SK-N-SH treated with all-trans-retinoic acid at 6 μM for 48 hours (cell line): ENCODE measurements at regions not wholly inside any gene's neighbourhood (a gene's known extent, or its start where the extent isn't known, plus 50 kb on each side); places are given as distances from the start of the nearest gene placed in this dataset.

Source experiments
- ATAC-seq: fragments of 200-7000 bp; cut with Tn5 transposase; 3 replicates; pipeline ENCODE4 v1.9.1; 2020; ENCODE audit warnings: mild to moderate bottlenecking, moderate library complexity
- BACH2 ChIP-seq: fragments of 250-450 bp; sonication (Bioruptor Pico); IDR thresholded peaks from 2 replicates; pipeline ENCODE4 v1.9.0; 2021; ENCODE audit warnings: mild to moderate bottlenecking, borderline replicate concordance
- CSDC2 ChIP-seq: fragments of 250-450 bp; sonication (Bioruptor Pico); IDR thresholded peaks from 2 replicates; pipeline ENCODE4 v1.5.0; 2020; ENCODE audit warnings: mild to moderate bottlenecking, moderate library complexity
- ESRRG ChIP-seq: fragments of 250-450 bp; sonication (Bioruptor Pico); IDR thresholded peaks from 2 replicates; pipeline ENCODE4 v1.6.1; 2021; ENCODE audit warnings: mild to moderate bottlenecking
- GLIS3 ChIP-seq: fragments of 250-450 bp; sonication (Bioruptor Pico); IDR thresholded peaks from 2 replicates; pipeline ENCODE4 v1.5.0; 2020; ENCODE audit warnings: mild to moderate bottlenecking, moderate library complexity
- ISL1 ChIP-seq: fragments of 250-450 bp; sonication (Bioruptor Pico); IDR thresholded peaks from 2 replicates; pipeline ENCODE4 v2.1.2; 2022; ENCODE audit warnings: mild to moderate bottlenecking, moderate library complexity
- OSR1 ChIP-seq: fragments of 250-450 bp; sonication (Bioruptor Pico); IDR thresholded peaks from 2 replicates; pipeline ENCODE4 v1.8.0; 2022; ENCODE audit warnings: moderate library complexity, mild to moderate bottlenecking, inconsistent platforms
- PATZ1 ChIP-seq: fragments of 250-450 bp; sonication (Bioruptor Pico); IDR thresholded peaks from 2 replicates; pipeline ENCODE4 v1.8.0; 2020; ENCODE audit warnings: mild to moderate bottlenecking, moderate library complexity, borderline replicate concordance
- POU6F1 ChIP-seq: fragments of 250-450 bp; sonication (Bioruptor Pico); IDR thresholded peaks from 2 replicates; pipeline ENCODE4 v1.8.0; 2021; ENCODE audit warnings: low read depth, mild to moderate bottlenecking, moderate library complexity, borderline replicate concordance
- PPARA ChIP-seq: fragments of 250-450 bp; sonication (Bioruptor Pico); IDR thresholded peaks from 2 replicates; pipeline ENCODE4 v1.5.0; 2020; ENCODE audit warnings: mild to moderate bottlenecking, borderline replicate concordance
- RARB ChIP-seq: fragments of 250-450 bp; sonication (Bioruptor Pico); IDR thresholded peaks from 2 replicates; pipeline ENCODE4 v1.8.0; 2021; ENCODE audit warnings: mild to moderate bottlenecking, moderate library complexity
- SNAI2 ChIP-seq: fragments of 250-450 bp; sonication (Bioruptor Pico); IDR thresholded peaks from 2 replicates; pipeline ENCODE4 v1.5.0; 2020; ENCODE audit warnings: mild to moderate bottlenecking, moderate library complexity
- TCF4 ChIP-seq: fragments of 250-450 bp; sonication (Bioruptor Pico); IDR thresholded peaks from 2 replicates; pipeline ENCODE4 v1.8.0; 2021; ENCODE audit warnings: mild to moderate bottlenecking, moderate library complexity, borderline replicate concordance
- TOX ChIP-seq: fragments of 250-450 bp; sonication (Bioruptor Pico); IDR thresholded peaks from 2 replicates; pipeline ENCODE4 v1.8.0; 2021; ENCODE audit warnings: mild to moderate bottlenecking, moderate library complexity, borderline replicate concordance
- ZC3H10 ChIP-seq: fragments of 250-450 bp; sonication (Bioruptor Pico); IDR thresholded peaks from 2 replicates; pipeline ENCODE4 v1.5.1; 2021; ENCODE audit warnings: mild to moderate bottlenecking, moderate library complexity
- ZFP3 ChIP-seq: fragments of 250-450 bp; sonication (Bioruptor Pico); IDR thresholded peaks from 2 replicates; pipeline ENCODE4 v1.5.0; 2020; ENCODE audit warnings: mild to moderate bottlenecking, moderate library complexity
- ZFP30 ChIP-seq: fragments of 450-650 bp; formaldehyde crosslinking; IDR thresholded peaks from 2 replicates; pipeline ENCODE4 v1.5.0; 2022; ENCODE audit warnings: mild to moderate bottlenecking, moderate library complexity
- ZNF565 ChIP-seq: fragments of 450-650 bp; formaldehyde crosslinking; conservative IDR thresholded peaks from 2 replicates; pipeline ENCODE4 v1.5.0; 2020; ENCODE audit warnings: low read depth, mild to moderate bottlenecking, moderate library complexity
- ZNF70 ChIP-seq: fragments of 450-650 bp; formaldehyde crosslinking; IDR thresholded peaks from 2 replicates; pipeline ENCODE4 v1.5.0; 2020; ENCODE audit warnings: mild to moderate bottlenecking, moderate library complexity
- ZNF8 ChIP-seq: fragments of 450-650 bp; formaldehyde crosslinking; IDR thresholded peaks from 2 replicates; pipeline ENCODE4 v1.5.0; 2020; ENCODE audit warnings: mild to moderate bottlenecking, moderate library complexity
- TF ChIP-seq, protein P1 (sequence below): fragments of 250-450 bp; sonication (Bioruptor Pico); IDR thresholded peaks from 2 replicates; pipeline ENCODE4 v1.5.1; 2020; ENCODE audit warnings: low read depth, mild to moderate bottlenecking, moderate library complexity
- TF ChIP-seq, protein P2 (sequence below): fragments of 250-450 bp; sonication (Bioruptor Pico); IDR thresholded peaks from 2 replicates; pipeline ENCODE4 v1.5.0; 2020; ENCODE audit warnings: mild to moderate bottlenecking, moderate library complexity
- TF ChIP-seq, protein P3 (sequence below): fragments of 250-450 bp; sonication (Bioruptor Pico); IDR thresholded peaks from 2 replicates; pipeline ENCODE4 v1.5.1; 2021; ENCODE audit warnings: mild to moderate bottlenecking, moderate library complexity

DNA sequence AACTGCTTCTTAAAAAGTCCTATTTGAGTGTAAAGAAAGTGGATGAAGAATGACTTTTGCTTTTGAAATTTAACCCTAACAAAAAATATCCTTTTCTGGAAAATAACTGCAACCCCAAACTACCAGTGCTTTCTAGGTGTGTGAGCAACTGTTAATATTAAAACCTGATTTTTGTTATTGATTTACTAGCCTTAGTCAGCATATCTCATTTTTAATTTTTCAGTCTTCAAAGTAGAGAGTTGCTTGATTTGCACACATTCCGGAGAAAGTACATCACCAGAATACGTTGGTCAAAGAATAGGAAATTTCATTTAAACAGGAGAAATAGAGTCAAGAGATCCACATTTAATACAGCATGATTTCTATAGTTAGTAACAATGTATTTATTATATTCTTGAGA is 141.8 kb upstream of the ADAMTS5 start:
- no peak for TF ChIP-seq TOX (CRISPR knock-in tag)
- no peak for TF ChIP-seq ZFP3 (CRISPR knock-in tag)
- TF ChIP-seq ESRRG (CRISPR knock-in tag): no peak
- no peak for TF ChIP-seq POU6F1
- no peak for TF ChIP-seq ZNF70 (CRISPR knock-in tag)
- no peak for TF ChIP-seq TCF4
- TF ChIP-seq GLIS3 (CRISPR knock-in tag): no peak
- TF ChIP-seq OSR1 (CRISPR knock-in tag): no peak
- TF ChIP-seq ZNF8 (CRISPR knock-in tag): no peak
- no peak for TF ChIP-seq CSDC2 (CRISPR knock-in tag)
- TF ChIP-seq BACH2 (CRISPR knock-in tag): no peak
- TF ChIP-seq, protein P1, sequence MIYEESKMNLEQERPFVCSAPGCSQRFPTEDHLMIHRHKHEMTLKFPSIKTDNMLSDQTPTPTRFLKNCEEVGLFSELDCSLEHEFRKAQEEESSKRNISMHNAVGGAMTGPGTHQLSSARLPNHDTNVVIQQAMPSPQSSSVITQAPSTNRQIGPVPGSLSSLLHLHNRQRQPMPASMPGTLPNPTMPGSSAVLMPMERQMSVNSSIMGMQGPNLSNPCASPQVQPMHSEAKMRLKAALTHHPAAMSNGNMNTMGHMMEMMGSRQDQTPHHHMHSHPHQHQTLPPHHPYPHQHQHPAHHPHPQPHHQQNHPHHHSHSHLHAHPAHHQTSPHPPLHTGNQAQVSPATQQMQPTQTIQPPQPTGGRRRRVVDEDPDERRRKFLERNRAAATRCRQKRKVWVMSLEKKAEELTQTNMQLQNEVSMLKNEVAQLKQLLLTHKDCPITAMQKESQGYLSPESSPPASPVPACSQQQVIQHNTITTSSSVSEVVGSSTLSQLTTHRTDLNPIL (CRISPR knock-in tag): no peak
- no peak for TF ChIP-seq RARB (CRISPR knock-in tag)
- no peak for TF ChIP-seq ZFP30
- no peak for TF ChIP-seq PPARA (CRISPR knock-in tag)
- TF ChIP-seq, protein P2, sequence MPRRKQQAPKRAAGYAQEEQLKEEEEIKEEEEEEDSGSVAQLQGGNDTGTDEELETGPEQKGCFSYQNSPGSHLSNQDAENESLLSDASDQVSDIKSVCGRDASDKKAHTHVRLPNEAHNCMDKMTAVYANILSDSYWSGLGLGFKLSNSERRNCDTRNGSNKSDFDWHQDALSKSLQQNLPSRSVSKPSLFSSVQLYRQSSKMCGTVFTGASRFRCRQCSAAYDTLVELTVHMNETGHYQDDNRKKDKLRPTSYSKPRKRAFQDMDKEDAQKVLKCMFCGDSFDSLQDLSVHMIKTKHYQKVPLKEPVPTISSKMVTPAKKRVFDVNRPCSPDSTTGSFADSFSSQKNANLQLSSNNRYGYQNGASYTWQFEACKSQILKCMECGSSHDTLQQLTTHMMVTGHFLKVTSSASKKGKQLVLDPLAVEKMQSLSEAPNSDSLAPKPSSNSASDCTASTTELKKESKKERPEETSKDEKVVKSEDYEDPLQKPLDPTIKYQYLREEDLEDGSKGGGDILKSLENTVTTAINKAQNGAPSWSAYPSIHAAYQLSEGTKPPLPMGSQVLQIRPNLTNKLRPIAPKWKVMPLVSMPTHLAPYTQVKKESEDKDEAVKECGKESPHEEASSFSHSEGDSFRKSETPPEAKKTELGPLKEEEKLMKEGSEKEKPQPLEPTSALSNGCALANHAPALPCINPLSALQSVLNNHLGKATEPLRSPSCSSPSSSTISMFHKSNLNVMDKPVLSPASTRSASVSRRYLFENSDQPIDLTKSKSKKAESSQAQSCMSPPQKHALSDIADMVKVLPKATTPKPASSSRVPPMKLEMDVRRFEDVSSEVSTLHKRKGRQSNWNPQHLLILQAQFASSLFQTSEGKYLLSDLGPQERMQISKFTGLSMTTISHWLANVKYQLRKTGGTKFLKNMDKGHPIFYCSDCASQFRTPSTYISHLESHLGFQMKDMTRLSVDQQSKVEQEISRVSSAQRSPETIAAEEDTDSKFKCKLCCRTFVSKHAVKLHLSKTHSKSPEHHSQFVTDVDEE: no peak
- TF ChIP-seq ZNF565: no peak
- TF ChIP-seq PATZ1 (CRISPR knock-in tag): no peak
- no peak for TF ChIP-seq ISL1 (CRISPR knock-in tag)
- no peak for ATAC-seq

GRCh38 chr21:27108228-27108627 is 141.3 kb upstream of the ADAMTS5 start:
- peak; percentile 91 for ATAC-seq

More at GRCh38 chr21:27108228-27108627, 141.3 kb upstream of the ADAMTS5 start:
- TF ChIP-seq BACH2 (CRISPR knock-in tag): no peak
- TF ChIP-seq POU6F1: peak; percentile 94; the same call in 1 of the 2 replicates
- TF ChIP-seq ZFP3 (CRISPR knock-in tag): no peak
- peak; percentile 90; the same call in 1 of the 2 replicates for TF ChIP-seq ESRRG (CRISPR knock-in tag)
- TF ChIP-seq ZNF8 (CRISPR knock-in tag): peak; percentile 55; the same call in 1 of the 2 replicates
- peak; percentile 100 for TF ChIP-seq ISL1 (CRISPR knock-in tag)
- TF ChIP-seq RARB (CRISPR knock-in tag): peak; percentile 89
- no peak for TF ChIP-seq CSDC2 (CRISPR knock-in tag)
- TF ChIP-seq SNAI2 (CRISPR knock-in tag): no peak
- TF ChIP-seq ZC3H10: peak; percentile 91
- TF ChIP-seq OSR1 (CRISPR knock-in tag): no peak
- TF ChIP-seq GLIS3 (CRISPR knock-in tag): no peak
- peak; percentile 93 for TF ChIP-seq TOX (CRISPR knock-in tag)
- TF ChIP-seq PATZ1 (CRISPR knock-in tag): peak; percentile 90
- TF ChIP-seq, protein P1 (CRISPR knock-in tag): peak; percentile 92
- TF ChIP-seq, protein P3, sequence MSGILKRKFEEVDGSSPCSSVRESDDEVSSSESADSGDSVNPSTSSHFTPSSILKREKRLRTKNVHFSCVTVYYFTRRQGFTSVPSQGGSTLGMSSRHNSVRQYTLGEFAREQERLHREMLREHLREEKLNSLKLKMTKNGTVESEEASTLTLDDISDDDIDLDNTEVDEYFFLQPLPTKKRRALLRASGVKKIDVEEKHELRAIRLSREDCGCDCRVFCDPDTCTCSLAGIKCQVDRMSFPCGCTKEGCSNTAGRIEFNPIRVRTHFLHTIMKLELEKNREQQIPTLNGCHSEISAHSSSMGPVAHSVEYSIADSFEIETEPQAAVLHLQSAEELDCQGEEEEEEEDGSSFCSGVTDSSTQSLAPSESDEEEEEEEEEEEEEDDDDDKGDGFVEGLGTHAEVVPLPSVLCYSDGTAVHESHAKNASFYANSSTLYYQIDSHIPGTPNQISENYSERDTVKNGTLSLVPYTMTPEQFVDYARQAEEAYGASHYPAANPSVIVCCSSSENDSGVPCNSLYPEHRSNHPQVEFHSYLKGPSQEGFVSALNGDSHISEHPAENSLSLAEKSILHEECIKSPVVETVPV (CRISPR knock-in tag): peak; percentile 90
- TF ChIP-seq, all 23 proteins: peak for 10
